SU-DHL-6 (cell line): ENCODE measurements at regions not wholly inside any gene's neighbourhood (a gene's known extent, or its start where the extent isn't known, plus 50 kb on each side); places are given as distances from the start of the nearest gene placed in this dataset.

Experiments used
- EZH2phosphoT487 ChIP-seq: fragments of 200-600 bp; sonication (generic), shearing (Covaris generic); conservative IDR thresholded peaks from 2 replicates; pipeline ENCODE4 v1.6.1; 2018; ENCODE audit warnings: mild to moderate bottlenecking, antibody characterized with exemption, low read length, moderate library complexity, mixed read lengths
- TF ChIP-seq, protein P1 (sequence below): fragments of 200-600 bp; sonication (generic); IDR thresholded peaks from one replicate; pipeline ENCODE4 v1.5.1; 2017; ENCODE audit warnings: antibody characterized with exemption, mild to moderate bottlenecking, low read length, moderate library complexity; ENCODE audit not compliant: insufficient read depth, poor library complexity, severe bottlenecking

DNA sequence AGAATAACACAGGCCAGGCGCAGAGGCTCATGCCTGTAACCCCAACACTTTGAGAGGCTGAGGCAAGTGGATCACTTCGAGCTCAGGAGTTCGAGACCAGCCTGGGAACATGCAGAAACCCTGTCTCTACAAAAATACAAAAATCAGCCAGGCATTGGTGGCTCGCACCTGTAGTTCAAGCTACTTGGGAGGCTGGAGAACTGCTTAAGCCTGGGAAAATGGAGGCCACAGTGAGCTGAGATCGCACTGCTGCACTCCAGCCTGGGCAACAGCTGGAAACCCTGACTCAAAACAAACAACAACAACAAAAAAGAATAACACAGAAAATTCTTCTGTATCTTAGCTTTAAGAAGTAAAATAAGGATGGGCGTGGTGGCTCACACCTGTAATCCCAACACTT lies 440.3 kb downstream of the LRATD1 start:
- no peak for TF ChIP-seq EZH2phosphoT487
- TF ChIP-seq, protein P1, sequence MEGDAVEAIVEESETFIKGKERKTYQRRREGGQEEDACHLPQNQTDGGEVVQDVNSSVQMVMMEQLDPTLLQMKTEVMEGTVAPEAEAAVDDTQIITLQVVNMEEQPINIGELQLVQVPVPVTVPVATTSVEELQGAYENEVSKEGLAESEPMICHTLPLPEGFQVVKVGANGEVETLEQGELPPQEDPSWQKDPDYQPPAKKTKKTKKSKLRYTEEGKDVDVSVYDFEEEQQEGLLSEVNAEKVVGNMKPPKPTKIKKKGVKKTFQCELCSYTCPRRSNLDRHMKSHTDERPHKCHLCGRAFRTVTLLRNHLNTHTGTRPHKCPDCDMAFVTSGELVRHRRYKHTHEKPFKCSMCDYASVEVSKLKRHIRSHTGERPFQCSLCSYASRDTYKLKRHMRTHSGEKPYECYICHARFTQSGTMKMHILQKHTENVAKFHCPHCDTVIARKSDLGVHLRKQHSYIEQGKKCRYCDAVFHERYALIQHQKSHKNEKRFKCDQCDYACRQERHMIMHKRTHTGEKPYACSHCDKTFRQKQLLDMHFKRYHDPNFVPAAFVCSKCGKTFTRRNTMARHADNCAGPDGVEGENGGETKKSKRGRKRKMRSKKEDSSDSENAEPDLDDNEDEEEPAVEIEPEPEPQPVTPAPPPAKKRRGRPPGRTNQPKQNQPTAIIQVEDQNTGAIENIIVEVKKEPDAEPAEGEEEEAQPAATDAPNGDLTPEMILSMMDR: no peak
